ENCODE measurements at regions not wholly inside any gene's neighbourhood (a gene's known extent, or its start where the extent isn't known, plus 50 kb on each side); places are given as distances from the start of the nearest gene placed in this dataset.

- TF ChIP-seq CTCF (IDR thresholded peaks at IDR 0.05; ENCODE audit: low read length) = no peak
- TF ChIP-seq EZH2 (optimal IDR thresholded peaks at IDR 0.05; ENCODE audit: low read depth, low read length) = no peak
These were observed 1293.5 kb upstream of the CHAC2 start for GRCh38 chr2:52474091-52474490.
